Kasumi-1 (cell line): ENCODE measurements at regions not wholly inside any gene's neighbourhood (a gene's known extent, or its start where the extent isn't known, plus 50 kb on each side); places are given as distances from the start of the nearest gene placed in this dataset.

Source experiments
- DNase-seq, 2 experiments: peaks; one replicate each; lab custom pipeline; 2025; lab: John Stamatoyannopoulos, UW

DNA sequence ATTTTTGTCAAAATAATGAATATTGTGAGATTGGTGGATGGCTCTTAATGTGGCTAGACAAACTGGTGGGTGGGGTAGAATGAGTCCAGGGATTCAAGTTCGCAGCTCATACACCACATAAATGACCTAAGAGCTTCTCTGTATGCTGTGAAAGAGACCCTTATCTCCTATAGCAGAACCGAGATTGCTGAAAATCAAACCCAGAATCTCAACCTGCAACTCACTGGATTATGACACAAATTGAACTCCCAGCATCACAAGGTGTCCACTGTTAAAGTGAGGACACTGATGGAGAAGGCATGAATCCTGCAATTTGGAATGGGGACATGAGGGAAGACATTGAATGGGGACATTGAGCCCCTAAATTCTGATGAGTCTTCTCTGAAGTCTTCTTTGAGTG lies 51.3 kb upstream of the CNKSR3 start:
- DNase-seq: no peak

DNA sequence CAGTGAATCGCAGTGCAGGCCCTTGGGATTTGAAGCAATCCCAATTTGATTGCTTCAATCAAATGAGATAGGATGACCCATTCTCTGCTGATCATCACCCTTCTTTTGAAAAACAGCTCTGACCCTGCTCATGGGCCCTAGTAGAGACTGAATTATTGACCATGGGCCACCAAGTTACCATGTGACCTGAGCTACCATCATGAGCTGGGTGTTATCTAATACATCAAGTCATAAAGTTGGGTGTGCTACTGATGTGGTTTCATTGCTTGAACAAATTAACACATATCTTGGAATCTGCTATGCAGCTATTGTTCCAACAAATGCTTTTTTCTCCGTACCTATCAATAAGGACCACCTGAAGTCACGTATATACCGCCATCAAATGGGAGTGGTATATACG lies 54.8 kb upstream of the CNKSR3 start:
- no peak for DNase-seq

GRCh38 chr6:154566866-154567265 lies 56.4 kb upstream of the CNKSR3 start:
- no peak for DNase-seq

GRCh38 chr6:154567695-154568220 lies 57.3 kb upstream of the CNKSR3 start:
- no peak for DNase-seq

- no peak for DNase-seq
These were observed 58.8 kb upstream of the CNKSR3 start for GRCh38 chr6:154569156-154569862.

DNA sequence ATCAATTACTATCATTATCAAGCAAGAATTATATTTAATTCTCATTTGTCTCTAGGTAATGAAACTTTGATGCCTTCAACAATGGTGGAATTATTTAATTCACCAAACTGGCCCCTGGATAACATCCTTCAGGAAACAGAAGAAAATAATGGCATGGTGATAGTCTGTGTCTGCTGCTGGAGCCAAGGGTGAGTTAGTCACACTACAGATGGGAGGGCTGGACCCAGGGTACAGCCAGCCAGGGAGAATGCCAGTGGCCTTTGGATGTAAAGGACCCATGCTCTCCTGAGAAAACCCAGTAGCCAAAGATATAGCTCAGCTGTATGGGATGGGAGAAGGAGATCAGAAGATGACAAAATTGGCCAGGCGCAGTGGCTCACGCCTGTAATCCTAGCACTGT lies 60.0 kb upstream of the CNKSR3 start:
- no peak for DNase-seq

DNA sequence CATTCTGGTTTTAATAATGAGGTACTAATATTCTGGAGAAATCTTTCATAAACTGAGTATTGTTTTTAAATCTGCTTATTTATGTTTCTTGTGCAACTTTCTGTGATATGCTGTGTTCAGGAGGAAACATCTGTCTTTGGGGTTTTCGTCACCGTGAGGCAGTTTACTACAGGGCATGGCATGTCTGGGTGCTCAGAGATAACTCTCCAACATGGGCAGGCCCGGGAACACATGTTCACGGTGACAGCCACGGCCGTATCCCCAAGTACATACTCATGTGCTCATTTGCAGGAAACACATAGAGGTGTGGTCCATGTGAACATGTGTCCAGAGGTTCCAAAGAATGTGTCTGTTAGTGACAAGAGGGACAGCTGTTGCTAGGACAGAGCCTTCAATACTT lies 62.1 kb upstream of the CNKSR3 start:
- peak; percentile 15 to 28 for DNase-seq

GRCh38 chr6:154578004-154578559 lies 67.6 kb upstream of the CNKSR3 start:
- DNase-seq: no peak

- no peak for DNase-seq
These were observed 68.6 kb upstream of the CNKSR3 start for GRCh38 chr6:154579046-154579445.

DNA sequence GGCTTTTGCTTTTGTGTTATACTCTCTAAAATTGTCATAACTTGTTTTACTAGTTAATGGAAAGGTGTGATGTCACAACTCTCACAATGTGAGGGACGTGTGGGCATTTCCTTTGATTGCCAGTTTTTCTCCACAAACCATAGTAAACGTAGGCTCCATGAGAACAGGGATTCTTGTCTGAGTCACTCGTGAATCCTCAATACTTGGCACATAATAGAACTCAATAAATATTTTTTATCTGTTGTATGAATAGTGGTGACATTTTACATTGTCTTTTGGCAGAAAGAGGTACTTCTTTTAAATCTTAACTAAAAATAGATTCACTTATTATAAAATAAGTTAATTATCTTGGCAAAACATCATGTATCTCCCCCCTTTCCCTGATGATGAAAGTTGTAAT lies 69.0 kb upstream of the CNKSR3 start:
- DNase-seq: no peak

DNA sequence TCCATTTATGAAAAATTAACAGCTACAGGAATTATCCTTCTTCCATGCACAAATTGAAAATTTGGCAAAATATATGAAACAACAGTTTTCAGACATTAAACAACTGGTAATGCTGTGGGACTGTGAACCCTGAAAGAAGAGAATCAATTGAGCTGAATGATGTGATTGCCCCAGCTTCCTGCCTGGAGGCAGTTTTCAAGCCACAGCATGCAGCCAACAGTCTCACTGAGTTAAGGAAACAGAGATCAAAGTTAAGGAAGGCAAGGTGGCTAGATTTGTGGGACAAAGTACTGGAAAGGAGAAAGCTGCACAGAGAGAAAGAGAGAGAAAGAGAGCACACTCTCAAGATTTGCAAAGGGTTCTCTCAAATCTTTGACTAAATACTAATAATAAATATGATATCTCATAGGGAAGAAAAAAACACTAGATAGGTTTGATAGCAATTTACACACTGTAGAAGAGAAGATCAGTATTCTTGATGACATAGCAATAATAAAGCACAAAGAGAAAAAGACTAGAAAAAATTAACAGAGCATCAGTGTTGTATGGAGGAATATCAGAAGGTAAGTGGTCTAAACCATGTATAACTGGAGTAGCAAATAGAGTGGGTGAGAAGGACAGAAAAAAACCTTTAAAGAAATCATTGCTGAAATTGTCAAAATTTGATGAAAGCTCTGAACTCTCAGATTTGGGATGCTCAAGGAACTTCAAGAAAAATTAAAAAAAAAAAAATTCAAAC lies 70.1 kb upstream of the CNKSR3 start:
- no peak for DNase-seq

DNA sequence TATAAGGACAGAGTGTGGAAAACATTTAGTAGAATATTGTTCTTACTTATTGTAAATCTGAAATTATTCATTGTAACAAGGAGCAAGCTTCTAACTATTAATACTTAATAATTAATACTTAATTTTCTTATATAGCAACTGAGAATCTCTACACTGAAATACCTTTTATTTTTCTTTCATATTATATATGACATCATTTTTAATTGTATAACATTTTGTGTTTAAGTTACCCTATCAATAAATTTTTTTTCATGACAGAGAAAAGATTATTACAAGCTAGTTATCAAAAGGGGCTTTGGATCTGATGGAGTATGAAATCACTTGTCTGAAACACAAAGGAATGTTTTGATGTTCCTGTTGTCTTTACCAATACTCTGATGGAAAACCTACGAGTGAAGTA lies 72.2 kb upstream of the CNKSR3 start:
- DNase-seq: no peak

DNA sequence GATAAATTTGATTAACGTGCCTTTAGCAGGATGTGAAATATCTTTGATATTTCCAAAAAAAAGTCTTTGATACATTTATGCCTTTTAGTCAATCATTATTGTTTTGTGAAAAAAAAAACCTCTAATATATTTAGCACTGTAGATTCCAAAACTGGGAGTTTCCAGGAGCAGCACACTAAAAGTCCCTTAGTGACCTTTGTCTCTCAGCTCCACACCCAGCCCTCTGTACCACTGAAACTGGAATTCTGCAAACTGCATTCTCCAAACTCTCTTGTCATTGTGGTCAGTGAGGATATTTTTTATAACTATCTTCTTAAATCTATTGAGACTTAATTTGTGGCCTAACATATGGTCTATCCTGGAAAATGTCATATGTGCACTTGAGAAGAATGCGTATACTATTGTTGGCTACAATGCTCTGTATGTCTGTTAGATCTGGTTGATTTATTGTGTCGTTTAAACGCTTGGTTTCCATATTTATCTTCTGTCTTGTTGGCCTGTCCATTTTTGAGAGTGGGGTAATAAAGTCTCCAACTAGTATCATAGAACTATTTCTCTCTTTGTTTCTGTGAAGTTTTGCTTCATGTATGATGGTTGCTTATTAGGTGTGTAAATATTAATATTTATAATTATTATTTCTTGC lies 73.2 kb upstream of the CNKSR3 start:
- no peak for DNase-seq

GRCh38 chr6:154590756-154591155 lies 80.3 kb upstream of the CNKSR3 start:
- no peak for DNase-seq

DNA sequence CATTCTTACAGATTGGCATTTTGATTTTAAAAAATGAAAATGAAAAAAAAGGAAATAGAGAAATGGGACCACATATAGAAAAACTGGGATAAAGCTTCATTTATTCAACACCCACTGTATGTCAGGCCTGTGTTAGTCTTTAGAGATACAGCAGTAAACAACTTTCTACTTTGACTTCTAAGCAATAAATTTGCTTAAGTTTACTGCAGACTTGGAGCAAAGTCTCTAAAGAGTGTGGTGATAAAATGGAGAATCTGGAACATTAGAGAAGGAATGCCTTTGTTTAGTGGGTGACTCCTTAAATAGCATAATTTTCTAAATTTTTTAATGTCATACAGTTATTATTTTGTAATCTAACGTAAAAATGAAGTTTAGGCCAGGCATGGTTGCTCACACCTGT lies 80.7 kb upstream of the CNKSR3 start:
- DNase-seq: no peak

DNA sequence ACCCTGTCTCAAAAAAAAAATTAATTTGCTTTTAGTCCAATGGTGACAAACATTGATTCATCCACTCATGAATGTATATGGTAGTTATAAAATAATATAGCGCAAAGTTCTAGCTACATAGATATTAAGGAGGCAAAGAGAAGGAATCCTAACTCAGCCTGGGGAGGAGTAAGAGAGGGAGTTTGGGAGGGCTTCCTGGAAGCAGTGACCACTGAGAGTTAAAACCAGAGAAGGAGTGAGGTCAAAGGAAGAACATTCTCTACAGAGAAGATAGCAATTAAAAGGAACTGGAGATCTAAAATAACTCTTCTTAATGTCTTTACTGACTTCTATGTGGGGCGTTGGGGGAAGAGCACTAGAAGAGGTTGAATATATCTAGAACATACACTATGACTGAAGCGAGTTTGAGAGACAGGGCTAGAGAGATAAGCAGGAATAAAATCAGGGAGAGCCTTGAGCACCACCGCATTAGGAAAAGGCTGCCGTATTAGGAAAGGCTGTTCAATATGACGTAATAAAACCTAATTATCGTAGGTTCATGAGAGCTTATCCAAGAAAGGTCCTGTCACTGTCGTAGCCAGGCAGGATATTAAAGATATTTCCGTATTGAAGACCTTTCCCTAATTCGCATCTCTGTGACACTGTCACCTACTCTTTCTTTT lies 81.8 kb upstream of the CNKSR3 start:
- DNase-seq: no peak

DNA sequence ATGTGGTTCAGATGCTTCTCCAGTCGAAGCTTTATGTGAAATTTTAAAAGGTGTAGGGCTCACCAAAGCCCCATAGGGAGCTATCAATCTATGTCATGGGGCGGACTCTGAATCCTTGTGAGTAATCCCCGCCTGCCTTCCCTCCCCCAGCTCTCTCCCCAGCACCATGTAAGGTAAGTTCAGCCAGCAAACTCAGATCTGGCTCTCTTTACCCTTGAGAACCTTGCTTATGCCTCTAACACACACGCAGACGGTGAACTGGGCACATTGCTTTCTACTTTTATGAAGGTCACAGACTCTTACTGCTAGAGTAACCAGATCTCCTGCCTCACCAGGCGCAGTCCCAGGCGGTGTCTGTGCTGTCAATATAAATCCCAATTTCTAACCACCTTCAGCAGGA lies 82.6 kb upstream of the CNKSR3 start:
- no peak for DNase-seq

GRCh38 chr6:154594496-154595198 lies 84.2 kb upstream of the CNKSR3 start:
- DNase-seq: no peak

GRCh38 chr6:154595538-154595937 lies 85.1 kb upstream of the CNKSR3 start:
- no peak for DNase-seq

DNA sequence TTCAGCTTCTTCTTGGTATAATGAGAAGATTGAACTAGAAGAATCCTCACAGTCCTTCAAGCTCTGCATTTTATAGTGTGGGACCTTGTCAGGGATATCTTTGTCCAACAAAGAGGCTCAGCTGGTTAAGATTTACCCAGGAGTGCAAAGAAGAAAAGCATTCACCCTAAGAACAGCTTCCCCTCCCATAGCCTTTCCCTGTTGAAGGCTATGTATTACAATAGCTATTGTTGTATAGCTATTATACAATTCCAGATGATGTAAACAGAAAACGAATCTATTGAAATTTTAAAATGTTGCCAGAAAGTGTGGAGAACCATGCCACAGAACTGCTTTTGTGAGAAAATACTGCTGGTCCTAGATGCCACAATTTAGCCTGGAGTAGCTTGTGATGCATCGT lies 85.5 kb upstream of the CNKSR3 start:
- DNase-seq: no peak

DNA sequence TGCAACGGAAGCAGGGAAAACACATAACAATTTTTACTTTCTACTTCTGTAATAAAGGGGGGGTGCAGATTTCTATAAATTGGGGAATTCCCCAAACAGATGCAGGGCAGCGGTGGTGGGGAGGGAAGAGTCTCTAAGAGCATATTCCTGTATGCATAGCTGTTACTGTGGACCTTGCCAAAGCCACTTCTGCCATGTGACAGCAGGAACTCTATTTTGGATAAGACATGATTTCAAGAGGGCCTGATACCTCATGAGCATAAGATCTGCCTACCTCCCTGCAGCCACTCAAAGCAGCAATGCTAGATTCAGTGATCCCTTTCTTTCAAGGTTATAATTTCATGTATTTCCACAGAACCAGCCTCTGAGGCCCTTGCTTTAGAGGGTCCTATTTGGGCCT lies 86.2 kb upstream of the CNKSR3 start:
- no peak for DNase-seq

DNA sequence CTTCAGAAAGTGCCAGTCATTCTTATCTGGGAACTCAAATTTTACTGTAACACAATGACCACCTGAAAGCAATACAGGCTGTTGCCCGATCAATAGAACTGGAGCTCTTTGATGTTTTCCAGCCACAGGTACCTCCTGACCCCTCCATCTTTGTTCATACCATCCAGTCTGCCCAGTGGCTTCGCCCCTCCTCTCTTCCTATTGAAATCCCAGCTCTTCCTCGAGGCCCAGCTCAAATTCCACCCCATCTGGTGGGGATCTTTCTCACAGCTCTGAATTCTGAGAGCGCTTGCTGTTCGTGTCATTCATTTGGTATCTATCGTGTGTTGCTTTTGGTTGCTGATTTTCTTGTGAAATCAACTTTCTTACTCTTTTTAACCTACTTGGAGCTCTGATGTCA lies 87.9 kb upstream of the CNKSR3 start:
- DNase-seq: no peak
